ENCODE measurements at regions not wholly inside any gene's neighbourhood (a gene's known extent, or its start where the extent isn't known, plus 50 kb on each side); places are given as distances from the start of the nearest gene placed in this dataset.

DNA sequence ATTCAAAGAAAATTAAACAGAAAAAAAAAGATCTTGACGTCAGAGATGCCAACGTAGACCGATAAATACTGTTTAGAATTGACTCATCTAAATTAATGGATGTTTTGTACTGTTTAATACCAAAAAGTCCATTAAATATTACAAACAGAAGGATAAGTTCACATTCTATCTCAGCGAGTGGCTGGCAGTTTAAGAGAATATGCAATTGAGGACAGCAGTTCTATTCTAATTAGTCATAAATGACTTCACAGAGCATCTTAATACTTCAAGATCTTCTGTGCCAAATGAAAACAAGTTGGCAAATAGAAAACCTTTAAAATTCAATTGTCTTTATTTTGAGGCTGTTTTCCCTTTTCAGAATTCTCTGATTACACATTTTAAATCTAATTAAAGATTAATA is 326.6 kb upstream of the NREP start:
- TF ChIP-seq, protein P1, sequence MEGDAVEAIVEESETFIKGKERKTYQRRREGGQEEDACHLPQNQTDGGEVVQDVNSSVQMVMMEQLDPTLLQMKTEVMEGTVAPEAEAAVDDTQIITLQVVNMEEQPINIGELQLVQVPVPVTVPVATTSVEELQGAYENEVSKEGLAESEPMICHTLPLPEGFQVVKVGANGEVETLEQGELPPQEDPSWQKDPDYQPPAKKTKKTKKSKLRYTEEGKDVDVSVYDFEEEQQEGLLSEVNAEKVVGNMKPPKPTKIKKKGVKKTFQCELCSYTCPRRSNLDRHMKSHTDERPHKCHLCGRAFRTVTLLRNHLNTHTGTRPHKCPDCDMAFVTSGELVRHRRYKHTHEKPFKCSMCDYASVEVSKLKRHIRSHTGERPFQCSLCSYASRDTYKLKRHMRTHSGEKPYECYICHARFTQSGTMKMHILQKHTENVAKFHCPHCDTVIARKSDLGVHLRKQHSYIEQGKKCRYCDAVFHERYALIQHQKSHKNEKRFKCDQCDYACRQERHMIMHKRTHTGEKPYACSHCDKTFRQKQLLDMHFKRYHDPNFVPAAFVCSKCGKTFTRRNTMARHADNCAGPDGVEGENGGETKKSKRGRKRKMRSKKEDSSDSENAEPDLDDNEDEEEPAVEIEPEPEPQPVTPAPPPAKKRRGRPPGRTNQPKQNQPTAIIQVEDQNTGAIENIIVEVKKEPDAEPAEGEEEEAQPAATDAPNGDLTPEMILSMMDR (conservative IDR thresholded peaks at IDR 0.05; ENCODE audit: low read depth, low read length), result no peak
- TF ChIP-seq POLR2A (IDR thresholded peaks at IDR 0.05; ENCODE audit: low read depth, low read length) (no peak), NFE2L2 (IDR thresholded peaks at IDR 0.05; ENCODE audit: low read depth, low read length) (no peak)
